ENCODE measurements at regions not wholly inside any gene's neighbourhood (a gene's known extent, or its start where the extent isn't known, plus 50 kb on each side); places are given as distances from the start of the nearest gene placed in this dataset.

DNA sequence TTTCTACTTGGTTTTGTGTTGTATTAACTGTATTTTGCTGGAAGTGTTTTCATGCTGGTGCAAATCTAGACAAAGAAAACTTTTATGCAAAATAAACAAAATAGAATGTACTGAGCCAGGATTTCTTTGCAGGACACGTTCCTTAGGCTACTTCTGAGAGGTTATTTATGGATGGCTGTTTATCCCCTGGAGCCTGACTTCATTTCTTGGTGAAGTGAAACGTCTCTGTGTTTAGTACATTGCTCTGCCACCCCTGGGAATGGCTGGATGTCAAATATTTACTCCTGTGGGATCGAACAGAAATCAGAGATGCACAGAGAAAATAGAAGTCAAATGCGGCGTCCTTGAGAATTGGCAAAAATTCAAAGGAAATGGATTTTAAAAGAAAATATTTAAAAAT lies 327.1 kb upstream of the MPDZ start:
- Histone ChIP-seq H3K9me3 (peaks cover 7% of the 10 kb centered on the region; the same call in 1 of the 2 replicates), H3K27me3 (no peaks in the 10 kb centered on the region), H3K36me3 (no peaks in the 10 kb centered on the region), H3K4me3 (no peak overlapping the region)
- DNase-seq = no peak

- no peak overlapping the region for H3K4me3 ChIP-seq
- no peaks in the 10 kb centered on the region for H3K9me3 ChIP-seq
- no peaks in the 10 kb centered on the region for H3K36me3 ChIP-seq
- H3K27me3 ChIP-seq = no peaks in the 10 kb centered on the region
- DNase-seq = no peak
Measured at GRCh38 chr9:13603921-13604320, 324.4 kb upstream of the MPDZ start.

GRCh38 chr9:13598738-13599137 lies 319.2 kb upstream of the MPDZ start:
- no peaks in the 10 kb centered on the region for H3K9me3 ChIP-seq
- H3K4me3 ChIP-seq = no peak overlapping the region
- no peaks in the 10 kb centered on the region for H3K36me3 ChIP-seq
- H3K27me3 ChIP-seq = no peaks in the 10 kb centered on the region
- DNase-seq = no peak

- Histone ChIP-seq H3K4me3 (no peak overlapping the region), H3K36me3 (no peaks in the 10 kb centered on the region), H3K27me3 (no peaks in the 10 kb centered on the region), H3K9me3 (no peaks in the 10 kb centered on the region)
- DNase-seq = no peak
Measured at GRCh38 chr9:13597427-13597826, 317.9 kb upstream of the MPDZ start.

DNA sequence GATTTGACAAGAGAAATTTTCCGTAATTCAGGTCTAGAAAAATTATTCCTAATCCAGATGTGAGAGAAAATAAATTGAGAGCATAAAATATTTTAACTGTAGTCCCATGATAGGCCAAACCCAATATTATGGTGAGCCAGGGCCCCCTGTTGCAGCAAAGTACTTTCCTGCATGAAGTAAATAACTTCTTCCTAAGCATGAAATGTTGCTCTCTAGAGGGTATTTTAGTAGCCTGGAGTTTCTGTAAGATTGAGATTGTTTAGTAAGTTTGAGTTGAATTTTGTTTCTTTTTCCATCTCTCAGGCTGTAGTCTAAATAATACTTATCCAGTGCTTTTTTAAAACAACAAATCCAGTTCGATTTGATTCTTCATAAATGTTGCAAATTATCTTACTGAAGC lies 317.5 kb upstream of the MPDZ start:
- Histone ChIP-seq H3K36me3 (no peaks in the 10 kb centered on the region), H3K9me3 (no peaks in the 10 kb centered on the region), H3K4me3 (no peak overlapping the region), H3K27me3 (no peaks in the 10 kb centered on the region)
- DNase-seq = no peak

DNA sequence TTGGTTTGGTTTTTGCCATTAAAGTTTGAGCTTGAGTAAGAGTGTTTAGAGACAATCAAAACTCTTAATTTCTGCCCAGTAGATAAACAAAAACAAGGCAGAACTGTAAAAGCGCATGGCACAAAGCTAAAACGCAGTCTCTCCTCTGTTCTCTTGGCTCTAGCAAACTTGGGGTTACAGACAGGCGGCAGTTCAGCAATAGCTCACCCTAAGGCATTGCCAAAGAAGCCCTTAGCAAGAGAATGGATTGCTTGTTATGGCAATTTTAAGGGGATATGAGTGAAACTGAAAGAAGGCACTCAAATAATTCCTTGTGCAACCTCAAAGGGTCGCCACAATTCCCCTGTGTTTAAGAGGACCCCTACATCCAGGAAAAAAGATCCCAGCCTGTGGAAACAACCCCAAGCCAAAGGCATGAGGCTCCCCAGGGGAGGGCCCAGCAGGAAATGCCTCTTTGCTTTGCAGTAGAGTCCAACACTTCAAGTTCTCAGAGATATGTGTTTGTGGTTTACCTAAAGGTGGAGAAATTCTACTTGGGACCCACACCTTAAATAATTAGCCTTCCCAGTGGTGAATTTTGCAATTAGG lies 317.0 kb upstream of the MPDZ start:
- Histone ChIP-seq H3K36me3 (no peaks in the 10 kb centered on the region), H3K4me3 (no peak overlapping the region), H3K27me3 (no peaks in the 10 kb centered on the region), H3K9me3 (no peaks in the 10 kb centered on the region)
- no peak for DNase-seq

DNA sequence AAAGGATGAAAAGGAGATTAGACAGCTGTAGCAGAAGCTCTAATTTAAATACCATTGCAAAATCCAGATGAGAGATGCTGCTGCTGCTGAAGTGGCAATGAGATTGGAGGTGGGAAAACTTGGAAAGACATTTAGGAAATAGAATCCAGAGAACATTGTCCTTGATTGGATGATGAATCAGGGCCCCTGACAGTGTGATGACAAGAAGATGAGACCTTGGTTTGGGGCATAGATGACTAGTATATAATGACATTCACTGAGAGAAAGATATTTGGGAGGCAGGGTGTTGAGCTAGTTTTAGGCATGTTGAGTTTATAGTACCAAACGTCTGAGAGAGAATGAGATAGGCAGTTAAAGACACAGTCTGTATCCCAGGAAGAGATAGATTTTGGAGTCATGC lies 311.5 kb upstream of the MPDZ start:
- Histone ChIP-seq H3K27me3 (peaks cover 5% of the 10 kb centered on the region), H3K4me3 (no peak overlapping the region), H3K9me3 (no peaks in the 10 kb centered on the region), H3K36me3 (no peaks in the 10 kb centered on the region)
- DNase-seq = no peak

DNA sequence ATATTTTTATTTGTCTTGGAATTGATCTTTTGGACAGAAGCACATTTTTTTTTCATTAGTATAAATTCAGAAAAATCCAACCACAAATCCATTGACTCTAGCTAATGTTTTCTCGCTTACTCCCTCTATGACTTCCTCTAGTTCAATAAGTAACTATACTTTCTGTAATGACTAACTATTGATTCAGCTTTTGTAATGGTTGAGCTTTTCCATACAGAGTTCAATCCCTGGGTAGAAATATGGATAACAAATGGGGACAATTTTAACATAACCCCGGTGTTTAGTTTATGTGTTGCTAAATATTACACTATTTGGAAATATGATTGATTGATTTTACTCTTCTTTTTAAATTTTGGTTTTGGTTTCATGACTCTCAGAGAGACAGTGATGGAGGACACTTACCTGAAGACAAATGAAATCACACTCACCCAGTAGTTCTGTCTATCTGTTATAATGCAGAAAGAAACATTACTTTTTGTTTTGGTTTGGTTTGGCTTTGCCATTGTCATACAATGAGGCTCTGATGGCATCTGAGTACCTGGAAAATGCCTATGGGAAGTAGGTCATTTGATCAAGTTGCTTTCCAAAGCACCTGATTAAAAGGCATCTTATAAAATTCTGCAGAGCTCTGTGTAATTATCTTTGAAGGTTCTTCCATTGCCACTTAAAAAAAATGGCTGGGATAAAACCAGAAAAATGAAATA lies 309.7 kb upstream of the MPDZ start:
- DNase-seq = no peak
- no peaks in the 10 kb centered on the region for H3K9me3 ChIP-seq
- peaks cover 7% of the 10 kb centered on the region for H3K27me3 ChIP-seq
- no peaks in the 10 kb centered on the region for H3K36me3 ChIP-seq
- no peak overlapping the region for H3K4me3 ChIP-seq

DNA sequence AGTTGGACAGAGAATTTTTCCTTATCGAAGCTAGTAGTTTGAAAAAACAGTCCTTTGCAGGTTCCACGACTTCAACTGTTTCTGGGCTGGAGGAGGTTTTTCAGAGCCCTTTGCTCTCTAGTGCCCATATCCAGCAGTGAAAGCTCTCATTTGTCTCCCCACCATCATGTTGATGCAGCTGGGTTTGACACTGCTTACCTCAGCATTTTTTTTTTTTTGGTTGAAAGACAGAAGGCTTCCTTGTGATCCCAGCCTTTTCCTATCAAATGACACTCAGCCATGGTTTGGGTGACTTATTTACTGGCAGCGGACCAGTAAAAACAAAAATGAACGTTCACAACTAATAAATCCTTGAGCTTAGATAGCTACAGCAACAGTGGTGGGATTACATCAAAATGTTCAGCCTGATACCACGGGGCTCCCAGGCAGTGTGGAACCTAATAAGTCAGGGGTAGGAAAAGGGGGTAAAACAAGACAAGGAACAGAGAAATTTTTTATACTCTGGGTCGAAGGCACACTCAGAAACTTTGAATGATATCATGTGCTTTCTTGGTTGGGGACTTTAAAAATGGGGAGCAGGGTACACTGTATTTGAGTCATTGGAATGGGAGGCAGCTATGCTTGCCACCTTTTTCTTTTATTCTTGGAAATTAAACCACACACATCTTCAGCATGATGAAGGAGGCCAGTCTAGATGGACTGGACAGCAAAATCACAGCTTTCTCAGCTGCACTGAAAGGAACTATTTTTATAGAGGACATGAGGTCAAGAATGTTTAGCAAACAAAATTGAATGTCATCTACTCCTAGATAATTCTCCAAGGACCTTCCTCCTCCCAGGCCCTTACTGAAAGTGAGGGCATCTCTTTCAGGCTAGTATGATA lies 308.9 kb upstream of the MPDZ start:
- DNase-seq = no peak
- Histone ChIP-seq H3K4me3 (no peak overlapping the region), H3K9me3 (no peaks in the 10 kb centered on the region), H3K27me3 (peaks cover 7% of the 10 kb centered on the region), H3K36me3 (no peaks in the 10 kb centered on the region)

- Histone ChIP-seq H3K9me3 (no peaks in the 10 kb centered on the region), H3K36me3 (no peaks in the 10 kb centered on the region), H3K4me3 (no peak overlapping the region), H3K27me3 (peaks cover 7% of the 10 kb centered on the region)
- no peak for DNase-seq
Measured at GRCh38 chr9:13587571-13587970, 308.1 kb upstream of the MPDZ start.

DNA sequence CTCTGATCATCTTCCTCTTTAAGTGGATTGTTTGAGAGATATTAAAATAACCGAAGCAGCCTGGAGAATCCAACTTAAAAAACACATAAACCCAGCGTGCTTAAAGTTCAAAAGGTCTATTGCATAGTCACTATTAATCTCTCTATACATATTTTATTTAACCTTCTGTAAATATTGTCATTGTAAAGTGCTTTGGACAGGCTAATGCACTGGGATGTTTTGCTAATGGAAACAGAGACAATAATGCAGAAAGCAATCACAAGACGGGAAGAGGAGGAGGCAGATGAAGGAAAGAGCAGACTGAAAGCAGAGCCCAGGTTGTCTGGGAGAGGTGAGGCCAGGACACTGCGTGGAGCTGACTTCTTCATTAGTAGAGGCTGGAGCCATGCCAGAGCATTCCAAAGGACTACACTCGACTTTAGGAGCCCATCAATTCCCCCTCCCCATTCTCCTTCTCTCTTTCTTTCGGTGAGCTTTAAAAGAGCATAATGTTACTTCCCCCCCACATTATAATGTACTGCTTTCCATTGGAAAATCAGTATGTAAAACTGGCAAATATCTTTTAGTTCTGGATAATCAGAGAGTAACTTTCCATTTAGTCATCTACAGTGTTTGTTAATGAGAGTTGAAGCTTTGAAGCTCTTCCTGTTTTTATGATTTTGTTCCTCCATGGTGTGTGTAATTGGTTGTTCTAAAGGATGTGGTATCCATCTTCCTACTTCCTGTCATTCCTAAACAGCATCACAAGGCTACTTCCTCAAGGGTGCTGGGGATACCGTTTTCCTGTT lies 307.3 kb upstream of the MPDZ start:
- H3K27me3 ChIP-seq = peaks cover 7% of the 10 kb centered on the region
- no peaks in the 10 kb centered on the region for H3K36me3 ChIP-seq
- H3K9me3 ChIP-seq = no peaks in the 10 kb centered on the region
- no peak for DNase-seq
- no peak overlapping the region for H3K4me3 ChIP-seq

- Histone ChIP-seq H3K36me3 (no peaks in the 10 kb centered on the region), H3K4me3 (no peak overlapping the region), H3K27me3 (0 out of 2 replicates have a peak, but pooled peaks cover 10% of the 10 kb centered on the region), H3K9me3 (no peaks in the 10 kb centered on the region)
- no peak for DNase-seq
Measured at GRCh38 chr9:13580760-13581159, 301.3 kb upstream of the MPDZ start.

DNA sequence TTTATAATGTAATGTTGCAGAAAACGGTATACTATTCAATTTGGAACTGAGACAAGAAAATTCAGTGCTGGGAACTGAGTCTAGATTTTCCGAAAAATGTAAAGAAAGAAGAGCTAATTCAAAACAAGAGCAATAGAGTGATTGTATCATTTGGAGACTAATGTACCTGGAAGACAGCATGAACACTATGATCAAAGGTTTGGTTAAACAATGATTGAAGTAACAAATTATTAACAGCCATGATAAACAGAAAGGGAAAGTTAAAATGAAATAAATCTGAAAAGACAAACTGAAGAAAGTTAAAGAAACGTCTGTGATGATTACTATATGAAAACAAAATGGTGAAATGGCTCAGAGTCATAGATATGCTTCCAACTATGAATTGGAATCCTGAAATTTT lies 300.6 kb upstream of the MPDZ start:
- H3K9me3 ChIP-seq = no peaks in the 10 kb centered on the region
- no peak for DNase-seq
- 0 out of 2 replicates have a peak, but pooled peaks cover 8% of the 10 kb centered on the region for H3K27me3 ChIP-seq
- H3K4me3 ChIP-seq = no peak overlapping the region
- no peaks in the 10 kb centered on the region for H3K36me3 ChIP-seq

DNA sequence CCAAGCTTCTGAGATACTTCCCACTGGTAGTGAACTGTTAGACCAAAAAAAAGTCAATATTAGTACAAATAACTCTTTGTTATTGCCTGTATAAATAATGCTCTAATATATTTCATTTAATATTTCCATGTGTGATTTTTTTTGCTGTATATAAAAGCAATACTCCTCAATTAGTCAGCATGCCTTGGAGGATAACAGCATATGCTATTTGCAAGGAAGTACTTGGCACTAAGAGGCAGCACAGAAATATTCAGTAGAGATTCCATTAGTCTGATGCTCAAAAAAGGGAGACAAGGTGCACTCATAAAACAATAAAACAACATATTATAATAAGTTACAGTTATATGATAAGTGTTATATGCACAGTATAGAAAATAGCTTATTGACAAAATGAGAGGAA lies 296.6 kb upstream of the MPDZ start:
- no peak overlapping the region for H3K4me3 ChIP-seq
- H3K36me3 ChIP-seq = no peaks in the 10 kb centered on the region
- H3K9me3 ChIP-seq = no peaks in the 10 kb centered on the region
- DNase-seq = no peak
- H3K27me3 ChIP-seq = 0 out of 2 replicates have a peak, but pooled peaks cover 5% of the 10 kb centered on the region

- no peak for DNase-seq
- Histone ChIP-seq H3K27me3 (0 out of 2 replicates have a peak, but pooled peaks cover 5% of the 10 kb centered on the region), H3K36me3 (no peaks in the 10 kb centered on the region), H3K4me3 (no peak overlapping the region), H3K9me3 (no peaks in the 10 kb centered on the region)
Measured at GRCh38 chr9:13575558-13575957, 296.1 kb upstream of the MPDZ start.

DNA sequence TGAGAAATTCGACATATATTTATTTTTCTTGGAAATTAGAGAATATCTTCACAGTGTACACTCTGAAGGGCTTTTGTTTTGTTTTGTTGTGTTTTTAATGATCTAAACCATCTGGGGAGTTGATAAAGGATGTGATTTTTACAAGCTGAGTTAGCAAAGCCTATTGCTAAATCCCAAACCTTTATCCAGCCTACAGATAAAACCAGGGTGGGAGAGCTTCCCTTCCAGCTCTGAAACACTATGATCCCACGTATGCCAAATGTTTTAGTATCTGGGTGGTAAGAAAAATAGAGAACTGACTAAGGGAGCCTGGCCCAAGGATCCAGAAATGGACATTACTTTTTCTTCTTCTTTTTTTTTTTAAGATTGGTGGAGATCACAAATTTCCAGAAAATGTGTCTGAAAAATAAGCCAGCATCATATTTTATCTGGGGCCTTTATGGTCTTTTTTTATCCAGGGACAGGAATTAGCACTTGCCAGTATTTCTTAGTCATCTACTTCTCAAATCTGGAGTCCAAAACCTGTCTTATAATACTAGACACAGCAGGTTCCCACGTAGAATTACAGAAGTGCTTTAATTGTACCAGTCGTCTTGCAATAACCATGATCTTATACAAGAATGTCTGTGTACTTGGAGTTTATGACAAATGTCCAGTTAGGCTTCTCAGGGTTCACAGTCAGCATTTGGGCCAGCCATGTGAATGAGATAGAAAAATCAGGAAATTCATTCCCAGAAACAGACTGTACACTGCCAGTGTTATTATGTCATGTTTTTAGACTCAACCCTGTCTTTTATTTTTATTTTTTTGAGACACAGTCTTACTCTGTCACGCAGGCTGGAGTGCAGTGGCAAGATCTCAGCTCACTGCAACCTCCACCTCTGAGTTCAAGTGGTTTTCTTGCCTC lies 290.8 kb upstream of the MPDZ start:
- no peak for DNase-seq
- H3K9me3 ChIP-seq = no peaks in the 10 kb centered on the region
- H3K4me3 ChIP-seq = no peak overlapping the region
- peaks cover 2% of the 10 kb centered on the region for H3K27me3 ChIP-seq
- H3K36me3 ChIP-seq = no peaks in the 10 kb centered on the region

Data from MG63 (cell line).